ENCODE measurements at regions not wholly inside any gene's neighbourhood (a gene's known extent, or its start where the extent isn't known, plus 50 kb on each side); places are given as distances from the start of the nearest gene placed in this dataset.
A peak's percentile ranks its signal among the peaks of the same experiment; 100 is the strongest.

- no peaks in the 10 kb centered on the region for H3K9me3 ChIP-seq
- ATAC-seq (peak in 3 of 4 donors; percentile 42 to 47 (median 43)), DNase-seq (no peak)
- WGBS (ENCODE audit: insufficient coverage, low coverage, low lambda C conversion rate, missing lambda C conversion rate) = 53% methylated on average over 2 of the region's 2 CpGs
- no peaks in the 10 kb centered on the region for H3K4me1 ChIP-seq
- no peak for TF ChIP-seq POLR2A (IDR thresholded peaks at IDR 0.05)
- TF ChIP-seq CTCF (IDR thresholded peaks at IDR 0.05) = no peak
- H3K36me3 ChIP-seq = no peaks in the 10 kb centered on the region
- intact Hi-C loops (cut with DNase I) = no loop called here
- no peak overlapping the region for H3K4me3 ChIP-seq
- H3K27me3 ChIP-seq = no peaks in the 10 kb centered on the region
- no peak overlapping the region for H3K27ac ChIP-seq
Measured at GRCh38 chr13:79880818-79881217, 399.9 kb downstream of the NDFIP2 start.

- H3K27me3 ChIP-seq = no peaks in the 10 kb centered on the region
- no peaks in the 10 kb centered on the region for H3K36me3 ChIP-seq
- intact Hi-C loops (cut with DNase I) = no loop called here
- no peak overlapping the region for H3K4me3 ChIP-seq
- no peak overlapping the region for H3K27ac ChIP-seq
- H3K4me1 ChIP-seq = no peaks in the 10 kb centered on the region
- ATAC-seq = no peak
- 71% methylated on average over 5 of the region's 5 CpGs for WGBS (ENCODE audit: insufficient coverage, low coverage, low lambda C conversion rate, missing lambda C conversion rate)
- TF ChIP-seq POLR2A (IDR thresholded peaks at IDR 0.05) = no peak
- no peak for TF ChIP-seq CTCF (IDR thresholded peaks at IDR 0.05)
- no peak for DNase-seq
- H3K9me3 ChIP-seq = no peaks in the 10 kb centered on the region
Measured at GRCh38 chr13:79874396-79875360, 393.7 kb downstream of the NDFIP2 start.

- Histone ChIP-seq H3K4me1 (no peaks in the 10 kb centered on the region), H3K9me3 (no peaks in the 10 kb centered on the region), H3K4me3 (no peak overlapping the region), H3K27me3 (no peaks in the 10 kb centered on the region), H3K27ac (no peak overlapping the region), H3K36me3 (no peaks in the 10 kb centered on the region)
- TF ChIP-seq POLR2A (IDR thresholded peaks at IDR 0.05) (no peak), CTCF (IDR thresholded peaks at IDR 0.05) (no peak)
- ATAC-seq = no peak
- no peak for DNase-seq
- intact Hi-C loops (cut with DNase I) = no loop called here
Measured at GRCh38 chr13:79871594-79871993, 390.6 kb downstream of the NDFIP2 start.

GRCh38 chr13:79870766-79871165 is 389.8 kb downstream of the NDFIP2 start:
- no peaks in the 10 kb centered on the region for H3K9me3 ChIP-seq
- DNase-seq (no peak), ATAC-seq (no peak)
- H3K27ac ChIP-seq = no peak overlapping the region
- H3K27me3 ChIP-seq = no peaks in the 10 kb centered on the region
- H3K4me1 ChIP-seq = no peaks in the 10 kb centered on the region
- no peaks in the 10 kb centered on the region for H3K36me3 ChIP-seq
- H3K4me3 ChIP-seq = no peak overlapping the region
- TF ChIP-seq CTCF (IDR thresholded peaks at IDR 0.05) = no peak
- TF ChIP-seq POLR2A (IDR thresholded peaks at IDR 0.05) = no peak
- intact Hi-C loops (cut with DNase I) = no loop called here
- 86% methylated on average over 2 of the region's 2 CpGs for WGBS (ENCODE audit: insufficient coverage, low coverage, low lambda C conversion rate, missing lambda C conversion rate)
